Gastrocnemius medialis (tissue), 4 donors: ENCODE measurements at regions not wholly inside any gene's neighbourhood (a gene's known extent, or its start where the extent isn't known, plus 50 kb on each side); places are given as distances from the start of the nearest gene placed in this dataset.

Experiments
- CTCF ChIP-seq, 5 experiments: fragments of 450-650 bp in 3 of 5; fragments of 200-600 bp in 2 of 5; sonication (generic) in 2 of 5; IDR thresholded peaks in 4 of 5; conservative IDR thresholded peaks in 1 of 5; 1 replicate in 4 of 5; 2 replicates in 1 of 5; pipeline ENCODE4 v1.5.1; 2016 to 2019; ENCODE audit warnings: antibody characterized with exemption in 5 of 5, mild to moderate bottlenecking in 3 of 5, moderate library complexity in 3 of 5
- POLR2A ChIP-seq, 2 donors: fragments of 450-650 bp; IDR thresholded peaks; one replicate each; pipeline ENCODE4 v1.6.1; 2017; ENCODE audit warnings: antibody characterized with exemption in 2 of 2, mild to moderate bottlenecking in 2 of 2, moderate library complexity in 2 of 2

- TF ChIP-seq CTCF (IDR thresholded peaks at IDR 0.05 in 4 of 5, conservative IDR thresholded peaks at IDR 0.05 in 1 of 5), result no peak
- no peak for TF ChIP-seq POLR2A (IDR thresholded peaks at IDR 0.05)
These were observed 75.9 kb upstream of the SLC10A2 start for GRCh38 chr13:103142151-103142550.
